22Rv1 (cell line): ENCODE measurements at regions not wholly inside any gene's neighbourhood (a gene's known extent, or its start where the extent isn't known, plus 50 kb on each side); places are given as distances from the start of the nearest gene placed in this dataset.

Experiments
- ZFX ChIP-seq: fragments of 450-650 bp; IDR thresholded peaks from 2 replicates; pipeline ENCODE4 v1.6.1; 2017; ENCODE audit warnings: antibody characterized with exemption, borderline replicate concordance
- TF ChIP-seq, protein P1 (sequence below): fragments of 450-650 bp; IDR thresholded peaks from 2 replicates; pipeline ENCODE4 v1.5.1; 2017; ENCODE audit warnings: mild to moderate bottlenecking

DNA sequence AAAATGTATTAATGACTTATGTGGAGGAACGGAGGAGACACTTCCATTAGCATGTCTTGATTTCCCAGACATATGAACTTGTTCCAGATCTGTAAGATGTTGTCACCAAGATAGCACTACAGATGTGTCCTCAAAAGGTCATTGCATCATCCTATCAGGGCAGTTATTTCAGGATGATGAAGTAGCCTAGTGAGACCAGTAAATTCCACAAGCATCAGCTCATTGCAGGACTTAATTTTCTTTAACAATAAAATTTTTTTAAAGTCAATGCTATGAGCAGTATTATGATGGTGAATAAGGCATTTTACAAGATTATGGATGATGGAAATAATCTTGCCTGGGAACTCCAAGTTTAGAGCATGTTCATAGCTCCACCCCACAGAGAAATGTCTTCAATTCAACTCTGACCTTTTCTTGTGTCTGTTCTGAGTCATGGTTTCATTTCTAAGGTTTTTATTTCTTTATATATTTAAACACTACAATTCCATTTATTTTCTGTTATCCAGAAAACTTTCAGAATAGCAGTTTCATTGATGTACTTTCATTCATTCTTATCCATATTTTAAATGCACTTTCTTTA is 1203.3 kb upstream of the CELF2 start:
- TF ChIP-seq, protein P1, sequence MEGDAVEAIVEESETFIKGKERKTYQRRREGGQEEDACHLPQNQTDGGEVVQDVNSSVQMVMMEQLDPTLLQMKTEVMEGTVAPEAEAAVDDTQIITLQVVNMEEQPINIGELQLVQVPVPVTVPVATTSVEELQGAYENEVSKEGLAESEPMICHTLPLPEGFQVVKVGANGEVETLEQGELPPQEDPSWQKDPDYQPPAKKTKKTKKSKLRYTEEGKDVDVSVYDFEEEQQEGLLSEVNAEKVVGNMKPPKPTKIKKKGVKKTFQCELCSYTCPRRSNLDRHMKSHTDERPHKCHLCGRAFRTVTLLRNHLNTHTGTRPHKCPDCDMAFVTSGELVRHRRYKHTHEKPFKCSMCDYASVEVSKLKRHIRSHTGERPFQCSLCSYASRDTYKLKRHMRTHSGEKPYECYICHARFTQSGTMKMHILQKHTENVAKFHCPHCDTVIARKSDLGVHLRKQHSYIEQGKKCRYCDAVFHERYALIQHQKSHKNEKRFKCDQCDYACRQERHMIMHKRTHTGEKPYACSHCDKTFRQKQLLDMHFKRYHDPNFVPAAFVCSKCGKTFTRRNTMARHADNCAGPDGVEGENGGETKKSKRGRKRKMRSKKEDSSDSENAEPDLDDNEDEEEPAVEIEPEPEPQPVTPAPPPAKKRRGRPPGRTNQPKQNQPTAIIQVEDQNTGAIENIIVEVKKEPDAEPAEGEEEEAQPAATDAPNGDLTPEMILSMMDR, result no peak
- TF ChIP-seq ZFX, result no peak
